SK-N-MC (cell line): ENCODE measurements at regions not wholly inside any gene's neighbourhood (a gene's known extent, or its start where the extent isn't known, plus 50 kb on each side); places are given as distances from the start of the nearest gene placed in this dataset.

Source experiments
- EZH2 ChIP-seq: fragments of 200-600 bp; sonication (generic); IDR thresholded peaks from one replicate; pipeline ENCODE4 v1.6.1; 2017; ENCODE audit warnings: antibody characterized with exemption
- POLR2AphosphoS5 ChIP-seq: IDR thresholded peaks from 2 replicates; pipeline ENCODE4 v1.6.1; 2012; ENCODE audit warnings: mild to moderate bottlenecking, low read depth, low read length, borderline replicate concordance

- no peak for TF ChIP-seq EZH2
- no peak for TF ChIP-seq POLR2AphosphoS5
Observed at GRCh38 chr2:228611171-228611570, 429.7 kb upstream of the SPHKAP start.
